Stimulated activated CD4-positive, alpha-beta T cell treated with anti-CD3 and anti-CD28 coated beads, Interleukin-4, amount 100 ng/mL, for 24 hours (primary cell): ENCODE measurements at regions not wholly inside any gene's neighbourhood (a gene's known extent, or its start where the extent isn't known, plus 50 kb on each side); places are given as distances from the start of the nearest gene placed in this dataset.

Experiments used
- DNase-seq: peaks from one replicate; pipeline ENCODE4 v3.0.0-alpha.2; 2020

DNA sequence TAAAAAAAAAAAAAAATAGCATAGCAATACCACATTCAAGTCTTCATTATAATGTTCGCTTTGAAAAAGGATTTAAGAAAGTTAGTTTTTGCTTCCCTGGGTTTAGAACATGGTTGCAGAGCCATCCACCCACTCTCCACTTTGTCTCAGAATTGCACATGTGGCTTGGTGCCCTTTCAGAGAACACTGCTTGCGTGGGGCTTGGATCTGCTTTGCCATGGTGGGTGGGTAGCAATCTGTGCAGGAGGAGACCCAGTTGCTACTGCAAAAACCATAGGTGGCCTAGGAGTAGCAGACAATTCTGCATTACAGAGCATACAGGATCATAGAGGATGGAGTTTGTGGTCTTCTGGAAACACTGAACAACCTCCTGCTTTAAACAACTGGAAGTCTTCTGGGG is 421.4 kb upstream of the CELF2 start:
- DNase-seq = no peak

GRCh38 chr10:10598297-10598696 is 419.4 kb upstream of the CELF2 start:
- no peak for DNase-seq

DNA sequence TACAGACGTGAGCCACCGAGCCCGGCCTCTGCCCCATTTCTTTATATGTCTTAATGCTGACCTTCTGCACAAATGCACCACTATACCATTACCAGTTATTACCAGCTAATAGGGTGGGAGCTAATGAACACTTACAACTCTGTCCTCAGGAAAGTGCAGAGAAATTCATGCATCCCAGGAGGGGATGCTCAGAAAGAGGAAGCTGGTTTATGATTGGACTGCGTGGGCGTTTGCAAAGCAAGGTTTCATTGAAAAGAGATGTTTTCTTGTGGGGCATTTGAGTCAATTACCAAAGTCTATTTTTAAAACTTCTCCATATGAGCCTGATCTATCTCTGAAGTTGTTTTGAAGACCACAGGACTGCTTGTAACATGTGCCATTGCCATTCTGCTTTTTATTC is 417.7 kb upstream of the CELF2 start:
- no peak for DNase-seq

DNA sequence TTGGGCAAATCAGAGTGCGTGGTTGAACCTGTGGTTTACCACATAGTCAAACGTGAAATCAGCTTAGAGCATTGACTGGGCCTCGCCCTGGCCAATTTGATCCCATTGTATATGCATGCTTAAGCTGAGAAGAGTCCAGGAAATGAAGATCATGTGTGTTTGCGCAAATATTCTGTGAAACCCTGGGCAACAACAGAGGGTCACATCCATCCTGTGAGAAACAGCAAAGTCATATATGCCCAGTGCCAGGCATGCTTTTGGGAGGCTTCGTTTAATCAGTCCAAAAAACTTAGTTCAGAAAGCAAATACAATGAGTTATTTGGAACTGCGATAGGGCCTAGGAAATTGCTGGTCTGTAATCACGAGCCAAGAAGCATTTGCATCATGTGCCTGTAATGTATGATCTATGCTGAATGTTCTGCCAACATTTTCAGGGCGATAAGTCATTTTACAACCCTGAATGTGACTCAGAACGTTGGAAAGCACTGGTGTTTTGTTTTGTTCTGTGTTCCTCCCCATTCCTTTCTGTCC is 412.1 kb upstream of the CELF2 start:
- DNase-seq = no peak

GRCh38 chr10:10609379-10609955 is 408.2 kb upstream of the CELF2 start:
- DNase-seq = no peak

DNA sequence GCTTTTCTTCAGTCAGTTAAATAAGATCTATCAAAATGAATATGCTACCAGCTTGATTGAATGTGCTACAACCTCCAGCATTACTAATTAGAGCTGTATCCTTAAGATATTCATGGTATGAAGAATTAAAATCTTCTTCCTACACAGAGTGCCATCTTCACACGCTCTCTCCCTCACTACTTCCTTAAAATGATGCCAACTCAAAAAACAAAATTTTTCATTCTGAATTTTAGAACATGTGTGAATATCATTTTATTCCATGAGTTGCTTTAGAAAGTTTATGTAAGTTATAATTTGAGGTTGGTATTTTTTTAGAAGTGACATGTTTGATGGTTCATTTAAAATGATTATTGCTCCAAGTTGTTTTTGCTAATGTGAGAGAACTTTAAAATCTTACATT is 407.5 kb upstream of the CELF2 start:
- no peak for DNase-seq

- no peak for DNase-seq
Measured at GRCh38 chr10:10612151-10612550, 405.5 kb upstream of the CELF2 start.

DNA sequence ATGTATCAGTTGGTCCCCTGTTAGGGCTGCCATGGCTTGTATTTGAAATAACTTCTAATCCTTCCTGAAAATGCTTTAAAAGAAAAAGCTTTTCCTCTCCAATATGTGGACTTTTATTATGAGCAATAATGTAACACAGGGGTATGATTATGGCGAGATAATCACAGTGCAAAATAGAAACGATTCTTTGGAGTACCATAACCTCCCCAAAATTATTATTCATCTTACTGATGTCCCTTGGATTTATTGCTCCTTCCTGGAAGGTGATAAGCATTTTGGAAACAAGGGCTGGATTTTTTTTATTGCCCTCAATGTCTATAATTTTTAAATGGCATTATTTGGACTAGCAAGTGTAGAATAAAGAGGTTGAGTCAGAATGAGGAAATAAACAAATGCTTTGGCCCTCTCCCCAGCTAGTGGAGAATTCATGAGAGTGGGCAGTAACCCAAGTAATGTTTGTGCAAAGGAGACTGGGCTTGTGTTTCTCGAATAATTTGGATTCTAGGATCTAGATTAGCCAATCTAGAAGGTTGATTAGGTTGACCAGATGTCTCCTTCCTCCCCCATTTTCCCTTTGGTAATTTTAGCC is 403.9 kb upstream of the CELF2 start:
- no peak for DNase-seq

GRCh38 chr10:10617686-10618085 is 400.0 kb upstream of the CELF2 start:
- DNase-seq = no peak

GRCh38 chr10:10618139-10618538 is 399.5 kb upstream of the CELF2 start:
- DNase-seq = no peak

GRCh38 chr10:10623958-10624566 is 393.6 kb upstream of the CELF2 start:
- DNase-seq = no peak

DNA sequence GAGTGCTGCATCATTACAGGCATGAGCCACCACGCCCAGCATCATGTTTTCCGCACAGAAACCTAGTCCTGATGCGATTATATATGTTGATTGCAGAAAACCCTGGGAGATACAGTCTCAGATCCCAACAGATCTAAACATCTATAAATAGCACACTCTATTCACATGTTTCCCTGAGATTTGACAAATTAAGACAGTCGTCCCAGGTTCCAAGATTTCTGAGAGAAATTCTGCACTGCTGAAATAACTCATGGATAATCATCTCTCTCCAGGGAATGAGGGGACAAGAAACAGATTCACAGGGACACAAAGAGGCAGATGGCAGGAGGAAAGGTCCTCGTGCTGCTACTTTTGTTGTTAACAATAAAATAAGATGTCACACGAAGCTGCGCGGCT is 393.1 kb upstream of the CELF2 start:
- no peak for DNase-seq

- DNase-seq = no peak
Measured at GRCh38 chr10:10625491-10625890, 392.2 kb upstream of the CELF2 start.

DNA sequence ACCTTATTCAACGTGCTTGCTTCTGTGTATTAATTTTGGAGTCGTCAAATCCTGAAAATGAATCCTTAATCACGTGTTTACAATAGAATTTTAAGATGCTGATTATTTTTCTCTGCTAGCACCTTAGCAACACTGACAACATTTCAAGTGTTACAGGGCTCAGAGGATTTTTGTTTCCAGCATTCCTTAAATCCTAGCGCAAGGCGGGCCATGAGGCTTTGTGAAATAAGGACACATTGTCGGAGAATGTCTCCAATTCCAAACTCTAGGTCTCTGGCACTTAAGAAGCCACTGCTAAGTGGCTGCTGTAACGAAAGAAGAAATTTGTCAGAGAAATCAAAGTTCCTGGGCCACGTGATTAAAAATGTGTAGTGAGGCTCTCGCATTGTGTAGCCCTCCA is 390.9 kb upstream of the CELF2 start:
- no peak for DNase-seq

- DNase-seq = no peak
Measured at GRCh38 chr10:10627414-10627813, 390.3 kb upstream of the CELF2 start.

- no peak for DNase-seq
Measured at GRCh38 chr10:10629512-10629911, 388.2 kb upstream of the CELF2 start.

GRCh38 chr10:10630281-10630680 is 387.4 kb upstream of the CELF2 start:
- DNase-seq = no peak

DNA sequence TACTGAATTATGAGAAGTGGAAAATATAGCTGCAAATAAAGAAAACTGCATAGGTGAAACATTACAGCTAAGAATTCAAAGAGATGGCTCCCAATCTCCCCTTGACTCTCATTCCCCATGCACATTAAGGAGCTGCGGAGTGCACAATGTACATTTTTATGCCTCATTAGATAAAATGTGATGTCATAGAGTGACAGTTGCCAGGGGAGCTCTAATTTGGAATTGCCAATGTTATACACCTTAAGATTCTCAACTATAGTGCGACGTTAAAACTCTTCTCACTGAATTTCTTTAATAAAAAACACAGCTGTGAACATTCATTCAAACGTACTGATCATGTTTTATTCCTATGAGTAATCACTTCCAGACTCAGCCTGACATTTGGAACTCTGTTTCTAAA is 386.9 kb upstream of the CELF2 start:
- no peak for DNase-seq

GRCh38 chr10:10642189-10642588 is 375.5 kb upstream of the CELF2 start:
- no peak for DNase-seq

DNA sequence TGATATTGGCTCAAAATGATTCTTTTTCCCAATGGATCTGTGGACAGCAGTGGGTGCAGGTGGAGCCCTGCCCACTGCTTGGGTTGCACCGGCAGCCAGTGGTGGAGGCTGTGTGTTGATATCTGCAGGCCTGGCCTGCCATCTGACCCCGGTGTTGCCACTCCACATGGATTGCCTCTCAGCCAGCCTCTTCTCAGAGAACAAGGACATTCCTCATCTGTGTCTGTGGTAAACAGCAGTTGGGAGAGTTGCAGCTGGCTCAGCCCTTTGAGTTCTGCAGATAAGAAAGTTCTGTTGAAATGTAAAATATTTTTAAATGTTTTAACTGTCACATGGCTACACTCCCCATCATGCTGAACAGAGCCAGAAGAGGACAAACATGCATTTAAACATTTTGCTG is 374.9 kb upstream of the CELF2 start:
- DNase-seq = no peak

GRCh38 chr10:10644008-10644646 is 373.5 kb upstream of the CELF2 start:
- DNase-seq = no peak

DNA sequence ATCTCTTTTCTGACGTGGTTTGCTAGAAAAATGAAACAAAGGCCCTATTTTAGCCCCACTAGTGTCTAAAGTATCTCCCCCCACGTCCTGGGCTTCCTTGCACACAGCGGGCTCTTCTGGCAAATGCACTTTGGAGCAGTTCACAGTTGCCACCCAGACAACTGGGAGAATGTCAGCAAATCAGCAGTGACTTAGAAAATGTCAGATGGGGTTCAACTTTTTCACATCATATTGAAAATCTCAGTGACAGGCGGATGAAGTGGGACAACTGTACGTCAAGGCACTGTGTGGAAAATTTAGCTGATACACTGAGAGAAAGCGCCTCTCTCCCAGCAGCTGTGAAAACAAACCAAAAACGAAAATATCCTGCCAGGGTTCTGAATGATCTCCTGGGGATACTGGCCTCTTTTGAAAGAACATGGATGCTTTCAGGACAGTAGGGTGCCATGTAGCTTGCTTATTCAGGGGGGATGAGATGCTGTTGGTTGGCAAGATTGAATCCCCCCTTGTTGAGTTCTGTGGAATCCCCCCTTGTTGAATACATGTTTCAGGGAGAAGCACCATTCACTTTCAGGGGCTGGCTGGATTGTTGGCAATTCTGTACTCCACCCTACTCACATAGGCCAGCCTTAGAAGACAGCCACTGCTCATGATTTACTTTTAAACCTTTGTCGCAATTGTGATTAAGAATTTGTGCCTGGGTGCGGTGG is 372.8 kb upstream of the CELF2 start:
- no peak for DNase-seq

DNA sequence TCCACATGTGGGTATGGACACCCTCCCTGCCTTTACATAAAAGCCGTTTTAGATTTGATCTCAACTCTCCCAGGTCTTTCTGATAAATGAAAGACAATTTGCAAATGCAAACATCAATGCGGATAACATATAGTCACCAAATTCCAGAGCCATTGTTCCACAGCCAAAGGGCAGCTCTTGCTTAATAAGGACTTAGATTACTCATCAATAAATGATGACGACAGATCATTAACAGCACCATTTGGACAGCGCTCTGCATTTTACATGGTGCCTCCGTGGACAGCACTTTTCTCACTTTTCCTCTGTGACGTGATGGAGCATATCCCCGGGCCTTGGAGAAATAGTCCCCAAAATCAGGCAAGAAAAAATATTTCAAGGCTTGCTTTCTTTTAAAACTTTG is 370.3 kb upstream of the CELF2 start:
- DNase-seq = no peak
